Activated CD4-positive, alpha-beta T cell treated with anti-CD3 and anti-CD28 coated beads, Interleukin-2, amount 10 ng/mL, durations not matched to agents 24 days and 14 days (primary cell): ENCODE measurements at regions not wholly inside any gene's neighbourhood (a gene's known extent, or its start where the extent isn't known, plus 50 kb on each side); places are given as distances from the start of the nearest gene placed in this dataset.

Source experiments
- DNase-seq: peaks from one replicate; pipeline ENCODE4 v3.0.0; 2022
- H3K27ac Mint-ChIP-seq: one replicate; pipeline ENCODE4 v1.8.0; 2022; ENCODE audit warnings: mild to moderate bottlenecking, mixed read lengths
- H3K27me3 Mint-ChIP-seq: one replicate; pipeline ENCODE4 v1.8.0; 2022; ENCODE audit warnings: mixed read lengths
- H3K36me3 Mint-ChIP-seq: one replicate; pipeline ENCODE4 v1.8.0; 2022; ENCODE audit warnings: low read depth, mild to moderate bottlenecking, mixed read lengths
- H3K4me1 Mint-ChIP-seq: one replicate; pipeline ENCODE4 v1.8.0; 2021; ENCODE audit warnings: mixed read lengths
- H3K4me3 Mint-ChIP-seq: one replicate; pipeline ENCODE4 v1.8.0; 2022; ENCODE audit warnings: mild to moderate bottlenecking, moderate library complexity, mixed read lengths
- H3K9me3 Mint-ChIP-seq: one replicate; pipeline ENCODE4 v1.8.0; 2021; ENCODE audit warnings: mixed read lengths
- intact Hi-C: fragments of 100-400 bp; cut with micrococcal nuclease; formaldehyde crosslinking; loops from one replicate; pipeline ENCODE4 v1.15.1; 2023

- no peaks in the 10 kb centered on the region for H3K9me3 Mint-ChIP-seq
- H3K27ac Mint-ChIP-seq = no peak overlapping the region
- DNase-seq = no peak
- H3K4me3 Mint-ChIP-seq = no peak overlapping the region
- no peaks in the 10 kb centered on the region for H3K4me1 Mint-ChIP-seq
- no peaks in the 10 kb centered on the region for H3K27me3 Mint-ChIP-seq
- intact Hi-C loops = no loop called here
- no peaks in the 10 kb centered on the region for H3K36me3 Mint-ChIP-seq
Observed at GRCh38 chr21:43281661-43282357, 113.0 kb downstream of the CRYAA start.

GRCh38 chr21:43280949-43281633 lies 112.3 kb downstream of the CRYAA start:
- H3K27me3 Mint-ChIP-seq = peaks cover 2% of the 10 kb centered on the region
- H3K4me3 Mint-ChIP-seq = no peak overlapping the region
- intact Hi-C loops = no loop called here
- no peak for DNase-seq
- no peaks in the 10 kb centered on the region for H3K4me1 Mint-ChIP-seq
- no peaks in the 10 kb centered on the region for H3K36me3 Mint-ChIP-seq
- no peak overlapping the region for H3K27ac Mint-ChIP-seq
- no peaks in the 10 kb centered on the region for H3K9me3 Mint-ChIP-seq

- Mint-ChIP-seq H3K36me3 (no peaks in the 10 kb centered on the region), H3K4me3 (no peak overlapping the region), H3K9me3 (no peaks in the 10 kb centered on the region), H3K27ac (no peak overlapping the region), H3K4me1 (peaks cover 2% of the 10 kb centered on the region), H3K27me3 (peaks cover 5% of the 10 kb centered on the region)
- intact Hi-C loops = no loop called here
- DNase-seq = no peak
Observed at GRCh38 chr21:43279578-43279894, 110.7 kb downstream of the CRYAA start.

- DNase-seq = no peak
- no peak overlapping the region for H3K27ac Mint-ChIP-seq
- no peaks in the 10 kb centered on the region for H3K9me3 Mint-ChIP-seq
- intact Hi-C loops = no loop called here
- H3K4me3 Mint-ChIP-seq = no peak overlapping the region
- peaks cover 5% of the 10 kb centered on the region for H3K27me3 Mint-ChIP-seq
- H3K4me1 Mint-ChIP-seq = peaks cover 2% of the 10 kb centered on the region
- H3K36me3 Mint-ChIP-seq = no peaks in the 10 kb centered on the region
Observed at GRCh38 chr21:43278766-43279577, 110.2 kb downstream of the CRYAA start.

- intact Hi-C loops = no loop called here
- H3K27me3 Mint-ChIP-seq = peaks cover 5% of the 10 kb centered on the region
- H3K4me3 Mint-ChIP-seq = no peak overlapping the region
- DNase-seq = no peak
- no peaks in the 10 kb centered on the region for H3K36me3 Mint-ChIP-seq
- peaks cover 2% of the 10 kb centered on the region for H3K4me1 Mint-ChIP-seq
- H3K27ac Mint-ChIP-seq = no peak overlapping the region
- no peaks in the 10 kb centered on the region for H3K9me3 Mint-ChIP-seq
Observed at GRCh38 chr21:43278359-43278758, 109.6 kb downstream of the CRYAA start.

GRCh38 chr21:43277481-43278351 lies 108.9 kb downstream of the CRYAA start:
- no peaks in the 10 kb centered on the region for H3K9me3 Mint-ChIP-seq
- no peak overlapping the region for H3K27ac Mint-ChIP-seq
- intact Hi-C loops = no loop called here
- peaks cover 5% of the 10 kb centered on the region for H3K27me3 Mint-ChIP-seq
- H3K4me1 Mint-ChIP-seq = peaks cover 2% of the 10 kb centered on the region
- H3K36me3 Mint-ChIP-seq = no peaks in the 10 kb centered on the region
- H3K4me3 Mint-ChIP-seq = no peak overlapping the region
- DNase-seq = no peak

GRCh38 chr21:43276811-43277210 lies 108.0 kb downstream of the CRYAA start:
- DNase-seq = no peak
- Mint-ChIP-seq H3K9me3 (no peaks in the 10 kb centered on the region), H3K36me3 (no peaks in the 10 kb centered on the region), H3K4me1 (peaks cover 2% of the 10 kb centered on the region), H3K27me3 (peaks cover 5% of the 10 kb centered on the region), H3K27ac (no peak overlapping the region), H3K4me3 (no peak overlapping the region)
- intact Hi-C loops = no loop called here

GRCh38 chr21:43275421-43276211 lies 106.8 kb downstream of the CRYAA start:
- H3K4me3 Mint-ChIP-seq = no peak overlapping the region
- H3K36me3 Mint-ChIP-seq = no peaks in the 10 kb centered on the region
- intact Hi-C loops = no loop called here
- no peak overlapping the region for H3K27ac Mint-ChIP-seq
- H3K27me3 Mint-ChIP-seq = peaks cover 5% of the 10 kb centered on the region
- no peak for DNase-seq
- no peaks in the 10 kb centered on the region for H3K9me3 Mint-ChIP-seq
- peaks cover 2% of the 10 kb centered on the region for H3K4me1 Mint-ChIP-seq

- no peak overlapping the region for H3K27ac Mint-ChIP-seq
- no peaks in the 10 kb centered on the region for H3K9me3 Mint-ChIP-seq
- no peaks in the 10 kb centered on the region for H3K36me3 Mint-ChIP-seq
- peaks cover 5% of the 10 kb centered on the region for H3K27me3 Mint-ChIP-seq
- no peak overlapping the region for H3K4me3 Mint-ChIP-seq
- intact Hi-C loops = no loop called here
- no peak for DNase-seq
- peaks cover 2% of the 10 kb centered on the region for H3K4me1 Mint-ChIP-seq
Observed at GRCh38 chr21:43274946-43275310, 106.1 kb downstream of the CRYAA start.

GRCh38 chr21:43274022-43274945 lies 105.5 kb downstream of the CRYAA start:
- Mint-ChIP-seq H3K36me3 (no peaks in the 10 kb centered on the region), H3K4me3 (no peak overlapping the region), H3K4me1 (peaks cover 2% of the 10 kb centered on the region), H3K27me3 (peaks cover 5% of the 10 kb centered on the region), H3K27ac (no peak overlapping the region), H3K9me3 (no peaks in the 10 kb centered on the region)
- no peak for DNase-seq
- intact Hi-C loops = no loop called here

GRCh38 chr21:43273708-43274021 lies 104.9 kb downstream of the CRYAA start:
- Mint-ChIP-seq H3K27me3 (peaks cover 5% of the 10 kb centered on the region), H3K4me3 (no peak overlapping the region), H3K9me3 (no peaks in the 10 kb centered on the region), H3K27ac (no peak overlapping the region), H3K36me3 (no peaks in the 10 kb centered on the region), H3K4me1 (peaks cover 2% of the 10 kb centered on the region)
- no peak for DNase-seq
- intact Hi-C loops = no loop called here

GRCh38 chr21:43273016-43273707 lies 104.4 kb downstream of the CRYAA start:
- no peaks in the 10 kb centered on the region for H3K36me3 Mint-ChIP-seq
- no peak for DNase-seq
- H3K4me3 Mint-ChIP-seq = no peak overlapping the region
- H3K9me3 Mint-ChIP-seq = no peaks in the 10 kb centered on the region
- H3K27me3 Mint-ChIP-seq = peaks cover 5% of the 10 kb centered on the region
- no peak overlapping the region for H3K27ac Mint-ChIP-seq
- peaks cover 2% of the 10 kb centered on the region for H3K4me1 Mint-ChIP-seq
- intact Hi-C loops = no loop called here
